Activated CD4-positive, alpha-beta memory T cell treated with anti-CD3 and anti-CD28 coated beads for 36 hours (primary cell): ENCODE measurements at regions not wholly inside any gene's neighbourhood (a gene's known extent, or its start where the extent isn't known, plus 50 kb on each side); places are given as distances from the start of the nearest gene placed in this dataset.

ENCODE experiments used
- CTCF ChIA-PET: fragments of 350-600 bp; sonication (Branson Sonifier 250); formaldehyde crosslinking; loops from one replicate; lab custom pipeline; 2021; ENCODE audit warnings: antibody characterized with exemption, inconsistent platforms; lab: Charles Lee
- POLR2A ChIA-PET: fragments of 350-600 bp; sonication (Branson Sonifier 250); formaldehyde crosslinking; loops from one replicate; lab custom pipeline; 2021; ENCODE audit warnings: antibody characterized with exemption; lab: Charles Lee
- DNase-seq: peaks from one replicate; pipeline ENCODE4 v3.0.0-alpha.2; 2020
- H3K27ac Mint-ChIP-seq: one replicate; pipeline ENCODE4 v1.8.0; 2021; ENCODE audit warnings: mixed read lengths
- H3K27me3 Mint-ChIP-seq: one replicate; pipeline ENCODE4 v1.8.0; 2021; ENCODE audit warnings: mixed read lengths
- H3K36me3 Mint-ChIP-seq: one replicate; pipeline ENCODE4 v1.8.0; 2021; ENCODE audit warnings: mixed read lengths
- H3K4me1 Mint-ChIP-seq: one replicate; pipeline ENCODE4 v1.8.0; 2021; ENCODE audit warnings: low read depth, mixed read lengths
- H3K4me3 Mint-ChIP-seq: one replicate; pipeline ENCODE4 v1.8.0; 2021; ENCODE audit warnings: mild to moderate bottlenecking, mixed read lengths
- H3K9me3 Mint-ChIP-seq: one replicate; pipeline ENCODE4 v1.8.0; 2021; ENCODE audit warnings: mixed read lengths
- intact Hi-C: fragments of 100-400 bp; cut with micrococcal nuclease; formaldehyde crosslinking; loops from one replicate; pipeline ENCODE4 v1.15.1; 2023

- no peaks in the 10 kb centered on the region for H3K27me3 Mint-ChIP-seq
- no peaks in the 10 kb centered on the region for H3K4me1 Mint-ChIP-seq
- peaks cover 8% of the 10 kb centered on the region for H3K9me3 Mint-ChIP-seq
- DNase-seq: no peak
- no peak overlapping the region for H3K4me3 Mint-ChIP-seq
- no peak overlapping the region for H3K27ac Mint-ChIP-seq
- no peaks in the 10 kb centered on the region for H3K36me3 Mint-ChIP-seq
- intact Hi-C loops: loop anchor here (10.0 kb wide), 1 partner anchor 337 kb away; no protein-coding TSS in a partner anchor
- CTCF ChIA-PET: no interaction called here
- POLR2A ChIA-PET: no interaction called here
Observed at GRCh38 chr10:9681655-9682054, 1336.0 kb upstream of the CELF2 start.

- intact Hi-C loops: loop anchor here (10.0 kb wide), 1 partner anchor 338 kb away; no protein-coding TSS in a partner anchor
- Mint-ChIP-seq H3K4me1 (no peaks in the 10 kb centered on the region), H3K27ac (no peak overlapping the region), H3K27me3 (no peaks in the 10 kb centered on the region), H3K36me3 (no peaks in the 10 kb centered on the region), H3K9me3 (peaks cover 8% of the 10 kb centered on the region), H3K4me3 (no peak overlapping the region)
- ChIA-PET CTCF (no interaction called here), POLR2A (no interaction called here)
- DNase-seq: no peak
Observed at GRCh38 chr10:9682802-9683201, 1334.9 kb upstream of the CELF2 start.

GRCh38 chr10:9684186-9684585, 1333.5 kb upstream of the CELF2 start:
- Mint-ChIP-seq H3K4me3 (no peak overlapping the region), H3K4me1 (no peaks in the 10 kb centered on the region), H3K36me3 (no peaks in the 10 kb centered on the region), H3K27me3 (no peaks in the 10 kb centered on the region), H3K9me3 (peaks cover 8% of the 10 kb centered on the region), H3K27ac (no peak overlapping the region)
- intact Hi-C loops: loop anchor here (10.0 kb wide), 1 partner anchor 339 kb away; no protein-coding TSS in a partner anchor
- ChIA-PET CTCF (no interaction called here), POLR2A (no interaction called here)
- DNase-seq: no peak

GRCh38 chr10:9685596-9685995, 1332.1 kb upstream of the CELF2 start:
- ChIA-PET POLR2A (no interaction called here), CTCF (no interaction called here)
- Mint-ChIP-seq H3K9me3 (peaks cover 6% of the 10 kb centered on the region), H3K4me1 (no peaks in the 10 kb centered on the region), H3K27ac (no peak overlapping the region), H3K4me3 (no peak overlapping the region), H3K27me3 (no peaks in the 10 kb centered on the region), H3K36me3 (no peaks in the 10 kb centered on the region)
- DNase-seq: no peak
- intact Hi-C loops: loop anchor here (10.0 kb wide), 1 partner anchor 341 kb away; no protein-coding TSS in a partner anchor

GRCh38 chr10:9688711-9689110, 1329.0 kb upstream of the CELF2 start:
- H3K27ac Mint-ChIP-seq: no peak overlapping the region
- H3K4me1 Mint-ChIP-seq: no peaks in the 10 kb centered on the region
- H3K9me3 Mint-ChIP-seq: no peaks in the 10 kb centered on the region
- no peak overlapping the region for H3K4me3 Mint-ChIP-seq
- DNase-seq: no peak
- no peaks in the 10 kb centered on the region for H3K27me3 Mint-ChIP-seq
- POLR2A ChIA-PET: no interaction called here
- CTCF ChIA-PET: no interaction called here
- H3K36me3 Mint-ChIP-seq: no peaks in the 10 kb centered on the region
- intact Hi-C loops: loop anchor here (10.0 kb wide), 1 partner anchor 344 kb away; no protein-coding TSS in a partner anchor

- H3K36me3 Mint-ChIP-seq: no peaks in the 10 kb centered on the region
- no peak overlapping the region for H3K4me3 Mint-ChIP-seq
- ChIA-PET POLR2A (no interaction called here), CTCF (no interaction called here)
- no peak overlapping the region for H3K27ac Mint-ChIP-seq
- H3K27me3 Mint-ChIP-seq: no peaks in the 10 kb centered on the region
- no peaks in the 10 kb centered on the region for H3K4me1 Mint-ChIP-seq
- peaks cover 14% of the 10 kb centered on the region for H3K9me3 Mint-ChIP-seq
- no peak for DNase-seq
- intact Hi-C loops: no loop called here
Observed at GRCh38 chr10:9707216-9707615, 1310.5 kb upstream of the CELF2 start.

GRCh38 chr10:9709849-9710248, 1307.8 kb upstream of the CELF2 start:
- intact Hi-C loops: no loop called here
- Mint-ChIP-seq H3K27ac (no peak overlapping the region), H3K36me3 (no peaks in the 10 kb centered on the region), H3K9me3 (peaks cover 16% of the 10 kb centered on the region), H3K4me3 (no peak overlapping the region), H3K27me3 (no peaks in the 10 kb centered on the region), H3K4me1 (no peaks in the 10 kb centered on the region)
- DNase-seq: no peak
- POLR2A ChIA-PET: no interaction called here
- CTCF ChIA-PET: no interaction called here

GRCh38 chr10:9712393-9712792, 1305.3 kb upstream of the CELF2 start:
- H3K27me3 Mint-ChIP-seq: no peaks in the 10 kb centered on the region
- intact Hi-C loops: no loop called here
- no peaks in the 10 kb centered on the region for H3K36me3 Mint-ChIP-seq
- H3K4me3 Mint-ChIP-seq: no peak overlapping the region
- DNase-seq: no peak
- no peak overlapping the region for H3K27ac Mint-ChIP-seq
- ChIA-PET POLR2A (no interaction called here), CTCF (no interaction called here)
- no peaks in the 10 kb centered on the region for H3K4me1 Mint-ChIP-seq
- H3K9me3 Mint-ChIP-seq: peaks cover 16% of the 10 kb centered on the region

- H3K27ac Mint-ChIP-seq: no peak overlapping the region
- H3K4me3 Mint-ChIP-seq: no peak overlapping the region
- no peaks in the 10 kb centered on the region for H3K4me1 Mint-ChIP-seq
- ChIA-PET CTCF (no interaction called here), POLR2A (no interaction called here)
- no peaks in the 10 kb centered on the region for H3K36me3 Mint-ChIP-seq
- DNase-seq: no peak
- intact Hi-C loops: no loop called here
- H3K9me3 Mint-ChIP-seq: no peaks in the 10 kb centered on the region
- no peaks in the 10 kb centered on the region for H3K27me3 Mint-ChIP-seq
Observed at GRCh38 chr10:9719246-9719645, 1298.4 kb upstream of the CELF2 start.

GRCh38 chr10:9733766-9734165, 1283.9 kb upstream of the CELF2 start:
- POLR2A ChIA-PET: no interaction called here
- H3K27me3 Mint-ChIP-seq: peaks cover 2% of the 10 kb centered on the region
- H3K36me3 Mint-ChIP-seq: no peaks in the 10 kb centered on the region
- intact Hi-C loops: no loop called here
- no peak for DNase-seq
- no peak overlapping the region for H3K27ac Mint-ChIP-seq
- H3K4me3 Mint-ChIP-seq: no peak overlapping the region
- H3K4me1 Mint-ChIP-seq: no peaks in the 10 kb centered on the region
- H3K9me3 Mint-ChIP-seq: peaks cover 5% of the 10 kb centered on the region
- CTCF ChIA-PET: no interaction called here

- CTCF ChIA-PET: no interaction called here
- H3K36me3 Mint-ChIP-seq: no peaks in the 10 kb centered on the region
Observed at GRCh38 chr10:9734218-9734617, 1283.5 kb upstream of the CELF2 start.

GRCh38 chr10:9735731-9736130, 1281.9 kb upstream of the CELF2 start:
- Mint-ChIP-seq H3K27ac (no peak overlapping the region), H3K36me3 (no peaks in the 10 kb centered on the region), H3K4me3 (no peak overlapping the region), H3K9me3 (peaks cover 4% of the 10 kb centered on the region), H3K4me1 (no peaks in the 10 kb centered on the region), H3K27me3 (peaks cover 2% of the 10 kb centered on the region)
- no peak for DNase-seq
- intact Hi-C loops: no loop called here
- ChIA-PET CTCF (no interaction called here), POLR2A (no interaction called here)

More at GRCh38 chr10:9734218-9734617, 1283.5 kb upstream of the CELF2 start:
- Mint-ChIP-seq H3K4me1 (no peaks in the 10 kb centered on the region), H3K27ac (no peak overlapping the region), H3K27me3 (peaks cover 2% of the 10 kb centered on the region), H3K4me3 (no peak overlapping the region), H3K9me3 (peaks cover 4% of the 10 kb centered on the region)
- no peak for DNase-seq
- POLR2A ChIA-PET: no interaction called here
- intact Hi-C loops: no loop called here

- Mint-ChIP-seq H3K4me3 (no peak overlapping the region), H3K9me3 (peaks cover 6% of the 10 kb centered on the region), H3K27me3 (peaks cover 3% of the 10 kb centered on the region), H3K36me3 (no peaks in the 10 kb centered on the region), H3K27ac (no peak overlapping the region), H3K4me1 (no peaks in the 10 kb centered on the region)
- CTCF ChIA-PET: no interaction called here
- POLR2A ChIA-PET: no interaction called here
- DNase-seq: no peak
- intact Hi-C loops: no loop called here
Observed at GRCh38 chr10:9743639-9744038, 1274.0 kb upstream of the CELF2 start.
